IMR-90 (cell line): ENCODE measurements at regions not wholly inside any gene's neighbourhood (a gene's known extent, or its start where the extent isn't known, plus 50 kb on each side); places are given as distances from the start of the nearest gene placed in this dataset.

ENCODE experiments used
- ATAC-seq: fragments of 200-7000 bp; cut with Tn5 transposase; 2 replicates; pipeline ENCODE4 v1.9.1; 2020; ENCODE audit warnings: low read depth, mild to moderate bottlenecking, moderate library complexity
- BruUV-seq: library from RNA; stranded (reverse); fragments of 400-500 nt; replicated peaks from 2 replicates; lab custom pipeline; 2021; lab: Mats Ljungman, UMichigan
- CTCF ChIA-PET: fragments of 300-600 bp; formaldehyde crosslinking; extraction: SDS; loops from one replicate; lab custom pipeline; 2021; ENCODE audit warnings: antibody characterized with exemption; lab: Yijun Ruan, JAX
- POLR2A ChIA-PET: fragments of 300-600 bp; sonication (Branson Sonifier 250); formaldehyde crosslinking; loops from one replicate; lab custom pipeline; 2022; ENCODE audit warnings: antibody characterized with exemption; ENCODE audit not compliant: unreplicated experiment; lab: Charles Lee
- DNase-seq: peaks from one replicate; pipeline ENCODE4 v3.0.0; 2013
- H2AFZ ChIP-seq: replicated peaks from 2 replicates; pipeline ENCODE3; 2013; ENCODE audit warnings: low read length, mild to moderate bottlenecking; ENCODE audit not compliant: poor library complexity
- H2AK5ac ChIP-seq: 2 replicates; pipeline ENCODE4 v1.6.1; 2013; ENCODE audit warnings: low read depth, low read length, inconsistent platforms
- H2AK9ac ChIP-seq: replicated peaks from 2 replicates; pipeline ENCODE3; 2013; ENCODE audit warnings: mild to moderate bottlenecking, low read depth, low read length, moderate library complexity; ENCODE audit not compliant: poor library complexity
- H2BK120ac ChIP-seq: 2 replicates; pipeline ENCODE4 v1.6.1; 2013; ENCODE audit warnings: low read depth, low read length, inconsistent platforms
- H2BK15ac ChIP-seq: 3 replicates; pipeline ENCODE4 v1.6.1; 2013; ENCODE audit warnings: low read depth, low read length, inconsistent platforms
- H2BK20ac ChIP-seq: 2 replicates; pipeline ENCODE4 v1.6.1; 2013; ENCODE audit warnings: low read depth, mild to moderate bottlenecking, inconsistent platforms, low read length, moderate library complexity
- H2BK5ac ChIP-seq: 2 replicates; pipeline ENCODE4 v1.6.1; 2013; ENCODE audit warnings: mild to moderate bottlenecking, low read depth, low read length, inconsistent platforms; ENCODE audit not compliant: poor library complexity, severe bottlenecking
- H3K14ac ChIP-seq: replicated peaks from 2 replicates; pipeline ENCODE4 v1.6.1; 2013; ENCODE audit warnings: low read depth, low read length, inconsistent platforms
- H3K18ac ChIP-seq: 2 replicates; pipeline ENCODE4 v1.6.1; 2013; ENCODE audit warnings: low read depth, low read length, control low read depth
- H3K23ac ChIP-seq: 2 replicates; pipeline ENCODE4 v1.6.1; 2013; ENCODE audit warnings: low read depth, low read length, inconsistent platforms
- H3K27ac ChIP-seq: 2 replicates; pipeline ENCODE4 v1.5.1; 2013; ENCODE audit warnings: mild to moderate bottlenecking, control low read depth, low read length; ENCODE audit not compliant: insufficient read depth
- H3K27me3 ChIP-seq: 2 replicates; pipeline ENCODE4 v1.6.1; 2013; ENCODE audit warnings: low read length; ENCODE audit not compliant: control insufficient read depth, insufficient read depth
- H3K36me3 ChIP-seq: 2 replicates; pipeline ENCODE4 v1.6.1; 2013; ENCODE audit warnings: low read length, mixed read lengths; ENCODE audit not compliant: control insufficient read depth, insufficient read depth
- H3K4ac ChIP-seq: 2 replicates; pipeline ENCODE4 v1.6.1; 2013; ENCODE audit warnings: low read depth, low read length, inconsistent platforms
- H3K4me1 ChIP-seq: 2 replicates; pipeline ENCODE4 v1.6.1; 2013; ENCODE audit warnings: low read length, mixed read lengths; ENCODE audit not compliant: control insufficient read depth, insufficient read depth
- H3K4me2 ChIP-seq: 2 replicates; pipeline ENCODE4 v1.6.1; 2013; ENCODE audit warnings: low read depth, mild to moderate bottlenecking, control low read depth, low read length, moderate library complexity
- H3K4me3 ChIP-seq: 2 replicates; pipeline ENCODE4 v1.5.1; 2013; ENCODE audit warnings: low read depth, mild to moderate bottlenecking, control low read depth, low read length, moderate library complexity; ENCODE audit not compliant: insufficient read depth
- H3K56ac ChIP-seq: 2 replicates; pipeline ENCODE4 v1.6.1; 2013; ENCODE audit warnings: low read length, inconsistent platforms; ENCODE audit not compliant: insufficient read depth; ENCODE audit errors: extremely low read depth
- H3K79me1 ChIP-seq, 2 experiments: 2 replicates each; pipeline ENCODE4 v1.6.1; 2013; ENCODE audit warnings: low read length in 2 of 2, inconsistent platforms in 1 of 2, low read depth in 1 of 2
- H3K9ac ChIP-seq: 2 replicates; pipeline ENCODE4 v1.6.1; 2013; ENCODE audit warnings: low read depth, low read length, control low read depth
- H3K9me1 ChIP-seq: 2 replicates; pipeline ENCODE4 v1.6.1; 2013; ENCODE audit warnings: low read length, inconsistent platforms; ENCODE audit not compliant: insufficient read depth
- H3K9me3 ChIP-seq: 2 replicates; pipeline ENCODE4 v1.6.1; 2013; ENCODE audit warnings: low read length; ENCODE audit not compliant: control insufficient read depth, insufficient read depth
- H4K20me1 ChIP-seq: 2 replicates; pipeline ENCODE4 v1.6.1; 2013; ENCODE audit warnings: low read length, inconsistent platforms; ENCODE audit not compliant: insufficient read depth
- H4K5ac ChIP-seq: 2 replicates; pipeline ENCODE4 v1.6.1; 2013; ENCODE audit warnings: mild to moderate bottlenecking, low read depth, low read length, control low read depth
- H4K8ac ChIP-seq, 2 experiments: 2 replicates each; pipeline ENCODE4 v1.6.1; 2013; ENCODE audit warnings: low read depth in 2 of 2, low read length in 2 of 2, control low read depth in 1 of 2, inconsistent platforms in 1 of 2
- H4K91ac ChIP-seq: 2 replicates; pipeline ENCODE4 v1.6.1; 2013; ENCODE audit warnings: low read depth, low read length, inconsistent platforms; ENCODE audit not compliant: insufficient read depth
- BHLHE40 ChIP-seq: fragments of 150-350 bp; IDR thresholded peaks from 2 replicates; pipeline ENCODE4 v1.6.1; 2016; ENCODE audit warnings: mild to moderate bottlenecking, low read depth, low read length
- MAFK ChIP-seq: IDR thresholded peaks from 2 replicates; pipeline ENCODE4 v1.6.1; 2012; ENCODE audit warnings: low read depth, low read length, improper control_type of control experiment
- MAZ ChIP-seq: IDR thresholded peaks from 2 replicates; pipeline ENCODE4 v1.6.1; 2012; ENCODE audit warnings: low read depth, mild to moderate bottlenecking, low read length, improper control_type of control experiment, moderate library complexity, borderline replicate concordance
- MXI1 ChIP-seq: IDR thresholded peaks from 2 replicates; pipeline ENCODE4 v1.6.1; 2012; ENCODE audit warnings: low read depth, mild to moderate bottlenecking, low read length, moderate library complexity, borderline replicate concordance
- NFE2L2 ChIP-seq: fragments of 150-350 bp; IDR thresholded peaks from 2 replicates; pipeline ENCODE4 v1.6.1; 2016; ENCODE audit warnings: low read depth, mild to moderate bottlenecking, low read length
- RAD21 ChIP-seq: IDR thresholded peaks from 2 replicates; pipeline ENCODE4 v1.6.1; 2012; ENCODE audit warnings: low read length, improper control_type of control experiment
- RCOR1 ChIP-seq: IDR thresholded peaks from 2 replicates; pipeline ENCODE4 v1.6.1; 2012; ENCODE audit warnings: mild to moderate bottlenecking, low read length, improper control_type of control experiment; ENCODE audit not compliant: insufficient replicate concordance
- RFX5 ChIP-seq: IDR thresholded peaks from 2 replicates; pipeline ENCODE4 v1.8.0; 2012; ENCODE audit warnings: low read depth, mild to moderate bottlenecking, low read length, moderate library complexity
- WGBS, 2 experiments: methylation state at CpG; one replicate each; pipeline versions ENCODE4 v1.1.5 to v1.1.7; 2013; ENCODE audit warnings: missing lambda C conversion rate in 2 of 2; ENCODE audit not compliant: insufficient read length in 1 of 2; ENCODE audit errors: extremely low coverage in 2 of 2; 5-methylcytosine and 5-hydroxymethylcytosine counted together
- dilution Hi-C: fragments of 300-500 bp; cut with HindIII; formaldehyde crosslinking; loops from one replicate; pipeline ENCODE4 v1.14.3; 2018; ENCODE audit warnings: low sequenced_read_pairs; ENCODE audit not compliant: unreplicated experiment
- in situ Hi-C: fragments of 300-500 bp; cut with MboI; formaldehyde crosslinking; loops from 3 replicates; pipeline ENCODE4 v1.14.3; 2019; ENCODE audit warnings: low sequenced_read_pairs, inconsistent platforms, mixed read lengths
- intact Hi-C: fragments of 100-400 bp; cut with micrococcal nuclease; formaldehyde crosslinking; loops from 2 replicates; pipeline ENCODE4 v1.10.0; 2022
- TF ChIP-seq, protein P1 (sequence below): fragments of 150-350 bp; IDR thresholded peaks from 2 replicates; pipeline ENCODE4 v1.6.1; 2017; ENCODE audit warnings: mild to moderate bottlenecking, antibody characterized with exemption, low read length, low read depth
- TF ChIP-seq, protein P2 (sequence below): fragments of 150-350 bp; IDR thresholded peaks from 2 replicates; pipeline ENCODE4 v1.6.1; 2016; ENCODE audit warnings: low read depth, mild to moderate bottlenecking, low read length, moderate library complexity, borderline replicate concordance

DNA sequence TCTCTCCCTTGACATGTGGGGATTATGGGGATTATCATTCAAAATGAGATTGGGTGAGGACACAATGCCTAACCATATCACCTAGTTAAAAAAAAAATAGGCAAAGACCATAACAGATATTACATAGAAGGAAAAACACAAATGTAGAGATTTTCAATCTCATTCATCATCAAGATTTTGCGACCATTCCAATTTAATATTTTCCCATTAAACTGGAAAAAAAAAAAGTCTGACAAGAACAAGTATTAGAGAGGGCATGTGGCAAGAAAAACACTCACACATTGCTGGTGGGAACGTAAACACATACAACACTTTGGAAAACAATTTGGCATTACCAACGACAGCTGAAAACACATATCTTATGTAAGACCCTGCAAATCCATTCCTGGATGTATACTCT, 71.0 kb upstream of the MYCN start:
- Histone ChIP-seq H4K8ac (no peak overlapping the region), H4K5ac (no peak overlapping the region), H4K20me1 (no peaks in the 10 kb centered on the region), H2BK15ac (no peak overlapping the region), H3K4me1 (no peaks in the 10 kb centered on the region), H3K56ac (no peak overlapping the region), H3K9me3 (peaks cover 12% of the 10 kb centered on the region), H3K36me3 (no peaks in the 10 kb centered on the region), H3K4me3 (no peak overlapping the region), H3K9ac (no peak overlapping the region), H3K23ac (no peak overlapping the region), H2AK5ac (no peak overlapping the region), H3K27me3 (no peaks in the 10 kb centered on the region), H3K79me1 (no peaks in the 10 kb centered on the region), H3K4me2 (no peak overlapping the region), H3K18ac (no peak overlapping the region), H2BK20ac (no peak overlapping the region), H2AK9ac (no peak overlapping the region), H3K4ac (no peak overlapping the region), H3K14ac (no peak overlapping the region), H3K9me1 (no peaks in the 10 kb centered on the region), H2BK5ac (no peak overlapping the region), H4K91ac (no peak overlapping the region), H2AFZ (no peak overlapping the region), H2BK120ac (no peak overlapping the region), H3K27ac (no peak overlapping the region)
- no CpG with 5 or more reads among the region's 3 CpGs for WGBS, 2 experiments
- no peak for DNase-seq
- BruUV-seq = no TSS peak
- ChIA-PET POLR2A (no interaction called here), CTCF (no interaction called here)
- in situ Hi-C loops = no loop called here
- TF ChIP-seq MXI1 = no peak
- no peak for TF ChIP-seq RAD21
- no peak for TF ChIP-seq MAZ
- TF ChIP-seq, protein P1, sequence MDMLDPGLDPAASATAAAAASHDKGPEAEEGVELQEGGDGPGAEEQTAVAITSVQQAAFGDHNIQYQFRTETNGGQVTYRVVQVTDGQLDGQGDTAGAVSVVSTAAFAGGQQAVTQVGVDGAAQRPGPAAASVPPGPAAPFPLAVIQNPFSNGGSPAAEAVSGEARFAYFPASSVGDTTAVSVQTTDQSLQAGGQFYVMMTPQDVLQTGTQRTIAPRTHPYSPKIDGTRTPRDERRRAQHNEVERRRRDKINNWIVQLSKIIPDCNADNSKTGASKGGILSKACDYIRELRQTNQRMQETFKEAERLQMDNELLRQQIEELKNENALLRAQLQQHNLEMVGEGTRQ = no peak
- TF ChIP-seq BHLHE40 = no peak
- TF ChIP-seq RFX5 = no peak
- no peak for TF ChIP-seq NFE2L2
- no peak for TF ChIP-seq RCOR1
- no peak for TF ChIP-seq MAFK
- TF ChIP-seq, protein P2, sequence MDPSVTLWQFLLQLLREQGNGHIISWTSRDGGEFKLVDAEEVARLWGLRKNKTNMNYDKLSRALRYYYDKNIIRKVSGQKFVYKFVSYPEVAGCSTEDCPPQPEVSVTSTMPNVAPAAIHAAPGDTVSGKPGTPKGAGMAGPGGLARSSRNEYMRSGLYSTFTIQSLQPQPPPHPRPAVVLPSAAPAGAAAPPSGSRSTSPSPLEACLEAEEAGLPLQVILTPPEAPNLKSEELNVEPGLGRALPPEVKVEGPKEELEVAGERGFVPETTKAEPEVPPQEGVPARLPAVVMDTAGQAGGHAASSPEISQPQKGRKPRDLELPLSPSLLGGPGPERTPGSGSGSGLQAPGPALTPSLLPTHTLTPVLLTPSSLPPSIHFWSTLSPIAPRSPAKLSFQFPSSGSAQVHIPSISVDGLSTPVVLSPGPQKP = no peak
- dilution Hi-C loops = no loop called here
- no peak for ATAC-seq
- intact Hi-C loops = no loop called here
